Adrenal gland (tissue), 9 donors: ENCODE measurements at regions not wholly inside any gene's neighbourhood (a gene's known extent, or its start where the extent isn't known, plus 50 kb on each side); places are given as distances from the start of the nearest gene placed in this dataset.

Experiments used
- DNase-seq, 7 donors: peaks; one replicate each; pipeline ENCODE4 v3.0.0-alpha.2; 2019 to 2020
- H3K27ac ChIP-seq, 5 donors: fragments of 200-600 bp; sonication (generic) in 4 of 5; 1 replicate in 3 of 5; 2 replicates in 2 of 5; pipeline versions ENCODE4 v1.5.1 to v1.8.0; 2016 to 2020; ENCODE audit warnings: mild to moderate bottlenecking in 1 of 5
- H3K27me3 ChIP-seq: fragments of 200-600 bp; 2 replicates; pipeline ENCODE4 v1.8.0; 2021
- H3K36me3 ChIP-seq, 2 donors: fragments of 200-600 bp; replicated peaks in 1 of 2; 1 replicate in 1 of 2; 2 replicates in 1 of 2; pipeline versions ENCODE4 v1.5.1 to v1.8.0; 2018 to 2022
- H3K4me1 ChIP-seq, 2 donors: fragments of 200-600 bp; replicated peaks in 1 of 2; 1 replicate in 1 of 2; 2 replicates in 1 of 2; pipeline versions ENCODE4 v1.5.1 to v1.8.0; 2018 to 2021
- H3K4me3 ChIP-seq, 4 donors: fragments of 200-600 bp; sonication (generic) in 3 of 4; one replicate each; pipeline ENCODE4 v1.5.1; 2016 to 2018
- H3K9me3 ChIP-seq, 3 donors: fragments of 200-600 bp; sonication (generic) in 1 of 3; replicated peaks in 1 of 3; 1 replicate in 2 of 3; 2 replicates in 1 of 3; pipeline versions ENCODE4 v1.5.1 to v1.8.0; 2016 to 2021
- POLR2A ChIP-seq, 2 donors: fragments of 450-650 bp; IDR thresholded peaks; one replicate each; pipeline ENCODE4 v1.6.1; 2017; ENCODE audit warnings: antibody characterized with exemption in 2 of 2, mild to moderate bottlenecking in 2 of 2, moderate library complexity in 1 of 2
- WGBS, 4 donors: extraction: QIAGEN DNeasy Blood & Tissue Kit in 2 of 4; methylation state at CpG; one replicate each; pipeline versions ENCODE4 v1.1.5 to v1.1.7; 2013 to 2017; 5-methylcytosine and 5-hydroxymethylcytosine counted together
- intact Hi-C, 2 donors: fragments of 100-400 bp; cut with DNase I; formaldehyde crosslinking; loops; one replicate each; pipeline versions ENCODE4 v1.14.1 to v1.15.0; 2022 to 2023
- TF ChIP-seq, protein P1 (sequence below), 6 experiments: fragments of 450-650 bp in 4 of 6; fragments of 200-600 bp in 2 of 6; sonication (generic) in 1 of 6; IDR thresholded peaks; 1 replicate in 5 of 6; 2 replicates in 1 of 6; pipeline versions ENCODE4 v1.5.1 to v1.8.0; 2016 to 2021; ENCODE audit warnings: antibody characterized with exemption in 6 of 6, mild to moderate bottlenecking in 2 of 6, moderate library complexity in 1 of 6
- donor health status: healthy with polysubstance abuse.
- donor health status: Bipolar disorder and iron deficiency.
- donor health status: DM: yes; HTN: yes; CAD: no.
- donor health status: DM: no; HTN: no; CAD: no.
- donor health status: DM: no; HTN: no; CAD: no.

DNA sequence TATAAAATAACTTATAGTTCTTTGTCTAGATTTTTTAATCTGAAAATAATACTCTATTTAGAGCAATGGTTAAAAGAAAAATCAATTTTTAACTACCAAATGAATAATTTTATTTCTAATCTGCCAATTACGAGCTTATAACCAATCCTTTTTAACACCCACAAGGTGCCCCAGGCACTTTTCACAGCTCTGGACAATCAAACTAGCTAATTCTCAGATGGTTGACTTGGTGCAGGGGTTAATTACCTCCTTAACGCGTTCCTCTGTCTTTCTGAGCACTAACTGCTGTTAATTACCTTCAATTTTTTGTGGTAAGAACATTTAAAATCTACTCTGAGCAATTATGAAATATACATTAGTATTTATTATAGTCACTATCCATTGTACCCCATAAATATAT, 109.6 kb upstream of the PJA2 start:
- no peak for DNase-seq
- Histone ChIP-seq H3K9me3 (no peaks in the 10 kb centered on the region), H3K4me1 (no peaks in the 10 kb centered on the region), H3K27me3 (no peaks in the 10 kb centered on the region), H3K36me3 (no peaks in the 10 kb centered on the region), H3K27ac (no peak overlapping the region), H3K4me3 (no peak overlapping the region)
- no peak for TF ChIP-seq POLR2A (IDR thresholded peaks at IDR 0.05)
- TF ChIP-seq, protein P1, sequence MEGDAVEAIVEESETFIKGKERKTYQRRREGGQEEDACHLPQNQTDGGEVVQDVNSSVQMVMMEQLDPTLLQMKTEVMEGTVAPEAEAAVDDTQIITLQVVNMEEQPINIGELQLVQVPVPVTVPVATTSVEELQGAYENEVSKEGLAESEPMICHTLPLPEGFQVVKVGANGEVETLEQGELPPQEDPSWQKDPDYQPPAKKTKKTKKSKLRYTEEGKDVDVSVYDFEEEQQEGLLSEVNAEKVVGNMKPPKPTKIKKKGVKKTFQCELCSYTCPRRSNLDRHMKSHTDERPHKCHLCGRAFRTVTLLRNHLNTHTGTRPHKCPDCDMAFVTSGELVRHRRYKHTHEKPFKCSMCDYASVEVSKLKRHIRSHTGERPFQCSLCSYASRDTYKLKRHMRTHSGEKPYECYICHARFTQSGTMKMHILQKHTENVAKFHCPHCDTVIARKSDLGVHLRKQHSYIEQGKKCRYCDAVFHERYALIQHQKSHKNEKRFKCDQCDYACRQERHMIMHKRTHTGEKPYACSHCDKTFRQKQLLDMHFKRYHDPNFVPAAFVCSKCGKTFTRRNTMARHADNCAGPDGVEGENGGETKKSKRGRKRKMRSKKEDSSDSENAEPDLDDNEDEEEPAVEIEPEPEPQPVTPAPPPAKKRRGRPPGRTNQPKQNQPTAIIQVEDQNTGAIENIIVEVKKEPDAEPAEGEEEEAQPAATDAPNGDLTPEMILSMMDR (IDR thresholded peaks at IDR 0.05): no peak
- WGBS, 4 donors: 77 to 85% (median 80%) methylated on average over 3 of the region's 3 CpGs
- intact Hi-C loops: no loop called here

DNA sequence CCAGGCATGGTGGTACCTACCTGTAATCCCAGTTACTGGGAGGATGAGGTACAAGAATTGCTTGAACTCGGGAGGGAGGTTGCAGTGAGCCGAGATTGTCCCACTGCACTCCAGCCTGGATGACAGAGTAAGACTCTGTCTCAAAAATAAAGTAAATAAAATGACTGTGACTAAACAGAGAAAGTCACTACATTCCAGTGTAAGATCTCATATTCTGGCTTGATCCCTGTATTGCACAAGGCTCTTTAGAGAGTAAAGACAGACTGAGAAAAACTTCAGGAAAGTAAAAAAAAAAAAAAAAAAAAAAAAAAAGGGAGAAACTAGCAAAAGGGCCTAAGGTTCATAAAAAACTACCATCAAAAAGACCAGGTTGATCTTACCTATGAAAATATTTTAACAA, 106.6 kb upstream of the PJA2 start:
- H3K27ac ChIP-seq: no peak overlapping the region
- no peaks in the 10 kb centered on the region for H3K27me3 ChIP-seq
- TF ChIP-seq, protein P1 (IDR thresholded peaks at IDR 0.05): no peak
- no peak for TF ChIP-seq POLR2A (IDR thresholded peaks at IDR 0.05)
- no peak for DNase-seq
- H3K9me3 ChIP-seq: no peaks in the 10 kb centered on the region
- intact Hi-C loops: no loop called here
- no peaks in the 10 kb centered on the region for H3K36me3 ChIP-seq
- no peak overlapping the region for H3K4me3 ChIP-seq
- WGBS, 4 donors: 81 to 97% (median 87%) methylated on average over 2 of the region's 2 CpGs
- no peaks in the 10 kb centered on the region for H3K4me1 ChIP-seq

DNA sequence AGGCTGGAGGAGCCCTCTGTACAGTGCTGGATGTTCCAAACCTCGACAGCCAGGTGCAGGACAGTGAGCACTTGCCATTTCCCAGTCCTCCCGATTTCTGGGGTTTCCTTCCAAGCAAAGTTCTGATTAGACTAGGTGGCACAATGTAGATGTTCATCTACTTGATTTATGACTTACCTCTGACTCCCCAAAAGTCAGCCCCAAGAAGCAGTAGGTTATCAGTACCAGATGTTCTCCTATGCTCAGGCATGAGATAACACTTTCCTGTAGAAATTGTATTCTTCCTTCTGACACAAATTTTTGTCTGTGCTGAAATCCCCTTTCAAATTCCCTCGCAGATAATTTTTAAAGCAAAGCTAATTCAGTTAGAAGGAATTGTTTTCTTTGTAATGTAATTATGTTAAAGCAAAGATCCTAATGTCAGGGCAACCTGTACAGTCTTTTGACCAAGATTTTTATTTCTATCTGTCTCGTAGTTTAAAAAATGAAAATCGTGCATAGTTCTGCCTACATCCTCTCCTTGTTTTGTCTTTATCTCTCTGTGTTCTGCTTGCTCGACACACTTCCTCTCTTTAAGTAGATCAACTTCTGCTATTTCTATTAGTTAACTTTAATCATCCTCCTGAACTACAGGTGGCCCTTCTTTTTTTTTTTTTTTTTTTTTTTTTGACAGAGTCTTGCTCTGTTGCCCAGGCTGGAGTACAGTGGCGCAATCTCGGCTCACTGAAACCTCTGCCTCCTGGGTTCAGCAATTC, 102.4 kb upstream of the PJA2 start:
- no peak for TF ChIP-seq POLR2A (IDR thresholded peaks at IDR 0.05)
- TF ChIP-seq, protein P1 (IDR thresholded peaks at IDR 0.05): no peak
- Histone ChIP-seq H3K27me3 (no peaks in the 10 kb centered on the region), H3K9me3 (no peaks in the 10 kb centered on the region), H3K4me1 (no peaks in the 10 kb centered on the region), H3K27ac (no peak overlapping the region), H3K36me3 (no peaks in the 10 kb centered on the region), H3K4me3 (no peak overlapping the region)
- 60 to 66% (median 65%) methylated on average over 8 of the region's 8 CpGs for WGBS, 4 donors
- intact Hi-C loops: no loop called here
- no peak for DNase-seq

DNA sequence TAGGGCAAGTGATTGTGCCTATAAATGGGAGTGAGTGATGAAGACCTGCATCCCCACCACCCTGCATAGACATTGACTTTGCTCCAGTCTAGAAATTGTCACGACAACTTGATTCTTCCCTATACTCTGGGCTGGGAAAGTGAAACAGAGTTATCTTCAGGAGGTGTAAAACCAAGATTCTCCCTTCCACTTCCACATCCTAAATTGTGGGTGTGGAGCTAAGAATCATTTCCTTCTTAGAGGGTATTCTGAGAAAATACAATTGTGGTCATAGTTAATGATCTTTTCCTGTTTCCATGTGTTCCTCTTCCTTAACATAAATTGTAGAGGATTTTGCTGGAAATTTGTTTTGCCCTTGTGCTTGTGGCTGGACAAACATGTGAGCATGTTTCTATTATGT, 96.8 kb upstream of the PJA2 start:
- no peak for TF ChIP-seq POLR2A (IDR thresholded peaks at IDR 0.05)
- TF ChIP-seq, protein P1 (IDR thresholded peaks at IDR 0.05): no peak
- no peak overlapping the region for H3K27ac ChIP-seq
- H3K27me3 ChIP-seq: no peaks in the 10 kb centered on the region
- 67 to 84% (median 70%) methylated on average over 1 of the region's 1 CpG for WGBS, 4 donors
- DNase-seq: no peak
- H3K4me1 ChIP-seq: no peaks in the 10 kb centered on the region
- H3K9me3 ChIP-seq: no peaks in the 10 kb centered on the region
- intact Hi-C loops: no loop called here
- H3K4me3 ChIP-seq: no peak overlapping the region
- no peaks in the 10 kb centered on the region for H3K36me3 ChIP-seq
